ENCODE measurements at regions not wholly inside any gene's neighbourhood (a gene's known extent, or its start where the extent isn't known, plus 50 kb on each side); places are given as distances from the start of the nearest gene placed in this dataset.

GRCh38 chr3:117135207-117135606 is 425.6 kb downstream of the TUSC7 start:
- Histone ChIP-seq H3K27ac (no peak overlapping the region), H3K9me3 (no peaks in the 10 kb centered on the region), H3K27me3 (no peaks in the 10 kb centered on the region), H3K4me1 (no peaks in the 10 kb centered on the region), H3K36me3 (no peaks in the 10 kb centered on the region), H3K4me3 (no peak overlapping the region), H3K9ac (ENCODE audit: low read depth in 2 of 2, low read length in 2 of 2) (no peak overlapping the region)
- no peak for DNase-seq
- no peak for TF ChIP-seq CTCF (IDR thresholded peaks at IDR 0.05)
- intact Hi-C loops (cut with DNase I) = no loop called here

DNA sequence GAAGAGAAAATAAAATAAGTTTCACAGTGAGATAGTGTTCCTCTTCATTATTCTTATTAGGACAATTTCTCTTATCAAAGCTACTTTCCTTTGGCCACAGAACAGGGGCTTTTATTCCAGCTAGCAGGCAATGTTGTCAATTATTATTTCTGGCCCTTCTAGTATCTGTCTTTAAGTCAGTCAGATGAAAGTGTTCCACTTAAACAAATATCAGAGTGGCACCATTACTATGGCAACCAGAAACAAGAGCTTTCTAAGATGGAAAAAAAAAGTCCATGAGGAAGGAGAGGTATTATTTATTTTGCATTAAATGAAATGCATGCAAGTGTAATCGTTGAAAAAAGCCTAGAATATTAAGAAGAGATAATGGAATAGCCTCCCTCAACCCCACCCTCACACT is 426.4 kb downstream of the TUSC7 start:
- TF ChIP-seq CTCF (IDR thresholded peaks at IDR 0.05) = no peak
- Histone ChIP-seq H3K9me3 (no peaks in the 10 kb centered on the region), H3K36me3 (no peaks in the 10 kb centered on the region), H3K27ac (no peak overlapping the region), H3K4me3 (no peak overlapping the region), H3K27me3 (no peaks in the 10 kb centered on the region), H3K4me1 (no peaks in the 10 kb centered on the region), H3K9ac (ENCODE audit: low read depth in 2 of 2, low read length in 2 of 2) (no peak overlapping the region)
- DNase-seq = no peak
- intact Hi-C loops (cut with DNase I) = no loop called here

GRCh38 chr3:117137065-117137464 is 427.5 kb downstream of the TUSC7 start:
- TF ChIP-seq CTCF (IDR thresholded peaks at IDR 0.05) = no peak
- Histone ChIP-seq H3K36me3 (no peaks in the 10 kb centered on the region), H3K9me3 (no peaks in the 10 kb centered on the region), H3K4me3 (no peak overlapping the region), H3K9ac (ENCODE audit: low read depth in 2 of 2, low read length in 2 of 2) (no peak overlapping the region), H3K27me3 (no peaks in the 10 kb centered on the region), H3K4me1 (no peaks in the 10 kb centered on the region), H3K27ac (no peak overlapping the region)
- intact Hi-C loops (cut with DNase I) = no loop called here
- DNase-seq = no peak

DNA sequence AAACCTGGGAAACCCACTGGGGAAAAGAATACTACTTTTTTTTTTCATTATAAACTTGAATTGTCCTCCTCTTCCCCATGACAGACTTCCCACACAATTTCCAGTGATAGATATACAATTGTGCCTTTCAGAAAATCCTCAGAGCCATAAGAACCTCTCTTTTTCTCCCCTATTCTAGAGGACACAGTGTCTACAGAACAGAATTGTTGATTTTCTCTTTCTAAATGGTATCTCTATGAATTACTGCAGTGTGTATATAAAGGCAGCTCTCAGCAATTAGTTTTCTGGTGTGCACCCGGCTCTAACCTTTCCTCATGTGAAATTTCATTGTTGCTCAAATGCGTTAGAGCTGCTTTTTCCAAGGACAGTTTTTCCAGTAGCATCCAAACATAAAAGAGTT is 430.1 kb downstream of the TUSC7 start:
- Histone ChIP-seq H3K27ac (no peak overlapping the region), H3K9ac (ENCODE audit: low read depth in 2 of 2, low read length in 2 of 2) (no peak overlapping the region), H3K36me3 (no peaks in the 10 kb centered on the region), H3K27me3 (no peaks in the 10 kb centered on the region), H3K4me3 (no peak overlapping the region), H3K4me1 (no peaks in the 10 kb centered on the region), H3K9me3 (no peaks in the 10 kb centered on the region)
- DNase-seq = no peak
- intact Hi-C loops (cut with DNase I) = no loop called here
- TF ChIP-seq CTCF (IDR thresholded peaks at IDR 0.05) = no peak

- Histone ChIP-seq H3K4me1 (no peaks in the 10 kb centered on the region), H3K27ac (no peak overlapping the region), H3K9me3 (no peaks in the 10 kb centered on the region), H3K4me3 (no peak overlapping the region), H3K36me3 (no peaks in the 10 kb centered on the region), H3K9ac (ENCODE audit: low read depth in 2 of 2, low read length in 2 of 2) (no peak overlapping the region), H3K27me3 (no peaks in the 10 kb centered on the region)
- intact Hi-C loops (cut with DNase I) = no loop called here
- no peak for TF ChIP-seq CTCF (IDR thresholded peaks at IDR 0.05)
- no peak for DNase-seq
These were observed 432.2 kb downstream of the TUSC7 start for GRCh38 chr3:117141812-117142211.

GRCh38 chr3:117144853-117145252 is 435.3 kb downstream of the TUSC7 start:
- intact Hi-C loops (cut with DNase I) = no loop called here
- no peak for DNase-seq
- no peaks in the 10 kb centered on the region for H3K9me3 ChIP-seq
- H3K36me3 ChIP-seq = no peaks in the 10 kb centered on the region
- no peak overlapping the region for H3K9ac ChIP-seq (ENCODE audit: low read depth in 2 of 2, low read length in 2 of 2)
- no peak overlapping the region for H3K4me3 ChIP-seq
- no peak overlapping the region for H3K27ac ChIP-seq
- H3K4me1 ChIP-seq = no peaks in the 10 kb centered on the region
- no peaks in the 10 kb centered on the region for H3K27me3 ChIP-seq
- TF ChIP-seq CTCF (IDR thresholded peaks at IDR 0.05) = no peak

All from colonic mucosa (tissue), 4 donors.